Fibroblast of lung (primary cell): ENCODE measurements at regions not wholly inside any gene's neighbourhood (a gene's known extent, or its start where the extent isn't known, plus 50 kb on each side); places are given as distances from the start of the nearest gene placed in this dataset.

Source experiments
- DNase-seq, 2 donors: peaks; one replicate each; pipeline versions ENCODE4 v3.0.0 to v3.0.0-alpha.2; 2010; ENCODE audit warnings: low read depth in 2 of 2
- H2AFZ ChIP-seq: 2 replicates; pipeline ENCODE4 v1.5.1; 2012; ENCODE audit warnings: low read length, control low read depth, inconsistent platforms
- H3K27ac ChIP-seq: 2 replicates; pipeline ENCODE4 v1.5.1; 2011; ENCODE audit warnings: low read length, control low read depth; ENCODE audit not compliant: insufficient read depth
- H3K27me3 ChIP-seq: 2 replicates; pipeline ENCODE4 v1.5.1; 2011; ENCODE audit warnings: mild to moderate bottlenecking, low read length; ENCODE audit not compliant: control insufficient read depth, insufficient read depth
- H3K36me3 ChIP-seq: 2 replicates; pipeline ENCODE4 v1.5.1; 2011; ENCODE audit warnings: low read length; ENCODE audit not compliant: control insufficient read depth, insufficient read depth
- H3K4me1 ChIP-seq: 2 replicates; pipeline ENCODE4 v1.5.1; 2011; ENCODE audit warnings: low read length; ENCODE audit not compliant: control insufficient read depth, insufficient read depth; ENCODE audit errors: extremely low read depth
- H3K4me2 ChIP-seq: 2 replicates; pipeline ENCODE4 v1.5.1; 2011; ENCODE audit warnings: low read length, control low read depth; ENCODE audit not compliant: insufficient read depth; ENCODE audit errors: extremely low read depth
- H3K4me3 ChIP-seq, 4 experiments: fragments of 200-600 bp in 1 of 4; sonication (generic) in 1 of 4; replicated peaks in 1 of 4; 2 replicates each; pipeline ENCODE4 v1.5.1; 2011 to 2016; ENCODE audit warnings: low read length in 4 of 4, low read depth in 3 of 4, mild to moderate bottlenecking in 3 of 4, control low read depth in 2 of 4, inconsistent platforms in 1 of 4, mixed read lengths in 1 of 4; ENCODE audit not compliant: insufficient read depth in 1 of 4; ENCODE audit errors: control extremely low read depth in 1 of 4
- H3K79me2 ChIP-seq: 2 replicates; pipeline ENCODE4 v1.5.1; 2012; ENCODE audit warnings: mild to moderate bottlenecking, low read length, inconsistent platforms; ENCODE audit not compliant: control insufficient read depth, insufficient read depth
- H3K9ac ChIP-seq: 2 replicates; pipeline ENCODE4 v1.5.1; 2011; ENCODE audit warnings: mild to moderate bottlenecking, low read length, control low read depth; ENCODE audit not compliant: insufficient read depth
- H3K9me3 ChIP-seq: 2 replicates; pipeline ENCODE4 v1.5.1; 2012; ENCODE audit warnings: low read depth, low read length; ENCODE audit not compliant: control insufficient read depth, insufficient read depth
- H4K20me1 ChIP-seq: 2 replicates; pipeline ENCODE4 v1.5.1; 2011; ENCODE audit warnings: low read length; ENCODE audit not compliant: control insufficient read depth, insufficient read depth; ENCODE audit errors: extremely low read depth
- CTCF ChIP-seq, 2 donors: IDR thresholded peaks in 1 of 2; conservative IDR thresholded peaks in 1 of 2; 1 replicate in 1 of 2; 2 replicates in 1 of 2; pipeline ENCODE4 v1.5.1; 2011 to 2012; ENCODE audit warnings: low read length in 2 of 2, control low read depth in 1 of 2, inconsistent platforms in 1 of 2, low read depth in 1 of 2, mild to moderate bottlenecking in 1 of 2
- EZH2 ChIP-seq: IDR thresholded peaks from 2 replicates; pipeline ENCODE4 v1.5.1; 2012; ENCODE audit warnings: low read length, control low read depth, mild to moderate bottlenecking; ENCODE audit errors: missing control alignments

DNA sequence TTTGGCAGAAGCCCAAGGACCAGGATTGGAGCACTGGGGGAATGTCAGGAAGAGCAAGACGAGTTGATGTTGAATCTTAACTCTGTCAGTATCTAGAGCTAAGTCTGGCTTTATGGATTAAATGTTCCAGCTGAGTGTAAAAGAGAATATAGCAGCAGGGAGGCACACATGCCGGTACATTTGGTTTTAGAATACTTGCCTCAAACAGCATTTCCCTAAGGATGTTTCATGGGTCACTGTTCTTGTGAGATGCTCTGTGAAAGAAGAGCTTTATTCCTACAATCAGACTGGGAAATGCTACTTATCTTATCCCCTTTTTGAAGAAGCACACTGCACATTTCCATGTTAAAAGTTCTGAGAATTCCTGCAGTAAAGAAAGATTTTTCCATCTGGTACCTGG lies 440.3 kb upstream of the B3GALT2 start:
- Histone ChIP-seq H3K4me2 (no peak overlapping the region), H3K4me1 (no peaks in the 10 kb centered on the region), H3K9ac (no peak overlapping the region), H3K9me3 (no peaks in the 10 kb centered on the region), H3K79me2 (no peaks in the 10 kb centered on the region), H3K4me3 (no peak overlapping the region), H3K27ac (no peak overlapping the region), H2AFZ (no peak overlapping the region), H4K20me1 (no peaks in the 10 kb centered on the region), H3K27me3 (no peaks in the 10 kb centered on the region), H3K36me3 (no peaks in the 10 kb centered on the region)
- no peak for DNase-seq
- TF ChIP-seq EZH2: no peak
- TF ChIP-seq CTCF (conservative IDR thresholded peaks at IDR 0.05 in 1 of 2, IDR thresholded peaks at IDR 0.05 in 1 of 2; ENCODE audit: low read depth in 1 of 2, low read length in 2 of 2): no peak

- Histone ChIP-seq H2AFZ (no peak overlapping the region), H3K79me2 (no peaks in the 10 kb centered on the region), H3K4me1 (no peaks in the 10 kb centered on the region), H3K9me3 (no peaks in the 10 kb centered on the region), H4K20me1 (no peaks in the 10 kb centered on the region), H3K9ac (no peak overlapping the region), H3K36me3 (no peaks in the 10 kb centered on the region), H3K27ac (no peak overlapping the region), H3K27me3 (no peaks in the 10 kb centered on the region), H3K4me2 (no peak overlapping the region), H3K4me3 (no peak overlapping the region)
- no peak for TF ChIP-seq CTCF (conservative IDR thresholded peaks at IDR 0.05 in 1 of 2, IDR thresholded peaks at IDR 0.05 in 1 of 2; ENCODE audit: low read depth in 1 of 2, low read length in 2 of 2)
- no peak for TF ChIP-seq EZH2
- no peak for DNase-seq
These were observed 438.8 kb upstream of the B3GALT2 start for GRCh38 chr1:193625255-193625654.

- no peak overlapping the region for H3K27ac ChIP-seq
- H2AFZ ChIP-seq: no peak overlapping the region
- H4K20me1 ChIP-seq: no peaks in the 10 kb centered on the region
- no peaks in the 10 kb centered on the region for H3K27me3 ChIP-seq
- no peak for DNase-seq
- no peak overlapping the region for H3K4me3 ChIP-seq
- H3K4me1 ChIP-seq: no peaks in the 10 kb centered on the region
- no peaks in the 10 kb centered on the region for H3K79me2 ChIP-seq
- no peak overlapping the region for H3K9ac ChIP-seq
- no peaks in the 10 kb centered on the region for H3K36me3 ChIP-seq
- no peak overlapping the region for H3K4me2 ChIP-seq
- TF ChIP-seq CTCF (conservative IDR thresholded peaks at IDR 0.05 in 1 of 2, IDR thresholded peaks at IDR 0.05 in 1 of 2; ENCODE audit: low read depth in 1 of 2, low read length in 2 of 2) (no peak), EZH2 (no peak)
- no peaks in the 10 kb centered on the region for H3K9me3 ChIP-seq
These were observed 433.5 kb upstream of the B3GALT2 start for GRCh38 chr1:193619911-193620310.
